H1 (cell line): ENCODE measurements at regions not wholly inside any gene's neighbourhood (a gene's known extent, or its start where the extent isn't known, plus 50 kb on each side); places are given as distances from the start of the nearest gene placed in this dataset.

Source experiments
- ASH2L ChIP-seq: fragments of 200-600, 300-600 bp; sonication (generic); IDR thresholded peaks from one replicate; pipeline ENCODE4 v1.7.1; 2017; ENCODE audit warnings: low read length
- CEBPB ChIP-seq: IDR thresholded peaks from 2 replicates; pipeline ENCODE4 v1.6.1; 2012; ENCODE audit warnings: low read depth, low read length
- CTCF ChIP-seq, 3 experiments: IDR thresholded peaks; 1 replicate in 2 of 3; 2 replicates in 1 of 3; pipeline versions ENCODE4 v1.5.1 to v1.6.1; 2011; ENCODE audit warnings: low read length in 3 of 3, mild to moderate bottlenecking in 3 of 3, inconsistent platforms in 2 of 3, low read depth in 1 of 3, moderate library complexity in 1 of 3; ENCODE audit not compliant: insufficient read depth in 1 of 3; ENCODE audit errors: control extremely low read depth in 1 of 3
- EP300 ChIP-seq, 2 experiments: IDR thresholded peaks; 1 replicate in 1 of 2; 2 replicates in 1 of 2; pipeline ENCODE4 v1.6.1; 2011 to 2012; ENCODE audit warnings: low read depth in 2 of 2, low read length in 2 of 2, mild to moderate bottlenecking in 2 of 2, borderline replicate concordance in 1 of 2, inconsistent platforms in 1 of 2, moderate library complexity in 1 of 2
- GTF2F1 ChIP-seq: IDR thresholded peaks from 2 replicates; pipeline ENCODE4 v1.6.1; 2012; ENCODE audit warnings: low read depth, low read length, improper control_type of control experiment, borderline replicate concordance
- HDAC6 ChIP-seq: IDR thresholded peaks from one replicate; pipeline ENCODE4 v1.7.1; 2012; ENCODE audit warnings: low read depth, mild to moderate bottlenecking, inconsistent platforms, low read length, moderate library complexity
- JUN ChIP-seq: IDR thresholded peaks from 2 replicates; pipeline ENCODE4 v1.6.1; 2011; ENCODE audit warnings: low read depth, mild to moderate bottlenecking, improper control_type of control experiment, low read length
- POLR2A ChIP-seq, 2 experiments: IDR thresholded peaks; 1 replicate in 1 of 2; 2 replicates in 1 of 2; pipeline ENCODE4 v1.6.1; 2011; ENCODE audit warnings: low read depth in 2 of 2, low read length in 2 of 2, mild to moderate bottlenecking in 2 of 2; ENCODE audit errors: control extremely low read depth in 1 of 2
- POLR2AphosphoS5 ChIP-seq: IDR thresholded peaks from 2 replicates; pipeline ENCODE4 v1.6.1; 2011; ENCODE audit warnings: low read depth, low read length
- SP2 ChIP-seq: IDR thresholded peaks from 2 replicates; pipeline ENCODE4 v1.6.1; 2012; ENCODE audit warnings: mild to moderate bottlenecking, low read length, inconsistent platforms

GRCh38 chr3:132803889-132804288 is 81.7 kb upstream of the NPHP3 start:
- TF ChIP-seq CTCF (IDR thresholded peaks at IDR 0.05; ENCODE audit: control extremely low read depth in 1 of 3, insufficient read depth in 1 of 3, low read depth in 1 of 3, low read length in 3 of 3) (peak; percentile 39 to 64 (median 56)), JUN (no peak), SP2 (no peak), HDAC6 (no peak), ASH2L (no peak), EP300 (IDR thresholded peaks at IDR 0.05; ENCODE audit: borderline replicate concordance in 1 of 2, low read depth in 2 of 2, low read length in 2 of 2) (no peak), CEBPB (no peak), GTF2F1 (no peak), POLR2AphosphoS5 (no peak), POLR2A (IDR thresholded peaks at IDR 0.05; ENCODE audit: control extremely low read depth in 1 of 2, low read depth in 2 of 2, low read length in 2 of 2) (no peak)
